Ectodermal cell (in vitro differentiated cells): ENCODE measurements at regions not wholly inside any gene's neighbourhood (a gene's known extent, or its start where the extent isn't known, plus 50 kb on each side); places are given as distances from the start of the nearest gene placed in this dataset.

ENCODE experiments used
- H3K27ac ChIP-seq: 2 replicates; pipeline ENCODE4 v1.7.0; 2013; ENCODE audit warnings: mild to moderate bottlenecking, low read depth, low read length; ENCODE audit not compliant: insufficient read depth, poor library complexity, severe bottlenecking
- H3K27me3 ChIP-seq: 2 replicates; pipeline ENCODE4 v1.7.0; 2013; ENCODE audit warnings: mild to moderate bottlenecking, low read length; ENCODE audit not compliant: insufficient read depth, control insufficient read depth, poor library complexity, severe bottlenecking
- H3K36me3 ChIP-seq: one replicate; pipeline ENCODE4 v1.7.0; 2013; ENCODE audit warnings: low read length; ENCODE audit not compliant: control insufficient read depth, insufficient read depth
- H3K4me1 ChIP-seq: one replicate; pipeline ENCODE4 v1.7.0; 2013; ENCODE audit warnings: low read length; ENCODE audit not compliant: control insufficient read depth, insufficient read depth
- H3K4me3 ChIP-seq: 2 replicates; pipeline ENCODE4 v1.7.0; 2013; ENCODE audit warnings: low read depth, low read length, control low read depth; ENCODE audit not compliant: insufficient read depth
- H3K9me3 ChIP-seq: 2 replicates; pipeline ENCODE4 v1.7.0; 2013; ENCODE audit warnings: mild to moderate bottlenecking, low read length, moderate library complexity; ENCODE audit not compliant: control insufficient read depth
- WGBS, 2 experiments: methylation state at CpG; one replicate each; pipeline ENCODE4 v1.1.7; 2013; ENCODE audit warnings: missing lambda C conversion rate in 2 of 2; 5-methylcytosine and 5-hydroxymethylcytosine counted together

DNA sequence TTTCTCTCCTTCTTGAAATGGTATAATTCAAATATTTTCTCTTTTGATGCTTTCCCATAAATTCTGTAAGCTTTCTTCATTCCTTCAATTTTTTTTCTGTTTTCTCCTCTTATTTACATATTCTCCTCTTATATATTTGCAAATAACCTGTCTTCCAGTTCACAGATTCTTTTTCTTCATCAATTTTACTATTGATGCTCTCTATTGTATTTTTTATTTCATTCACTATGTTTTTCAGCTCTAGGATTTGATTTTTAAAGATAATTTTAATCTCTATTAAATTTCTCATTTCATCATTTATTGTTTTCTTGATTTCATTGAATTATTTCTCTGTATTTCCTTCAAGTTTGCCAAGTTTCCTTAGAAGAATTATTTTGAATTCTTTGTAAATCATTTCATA is 54.0 kb upstream of the PRPS1L1 start:
- Histone ChIP-seq H3K27me3 (peaks cover 14% of the 10 kb centered on the region), H3K27ac (no peak overlapping the region), H3K4me1 (no peaks in the 10 kb centered on the region), H3K9me3 (no peaks in the 10 kb centered on the region), H3K4me3 (no peak overlapping the region), H3K36me3 (no peaks in the 10 kb centered on the region)

DNA sequence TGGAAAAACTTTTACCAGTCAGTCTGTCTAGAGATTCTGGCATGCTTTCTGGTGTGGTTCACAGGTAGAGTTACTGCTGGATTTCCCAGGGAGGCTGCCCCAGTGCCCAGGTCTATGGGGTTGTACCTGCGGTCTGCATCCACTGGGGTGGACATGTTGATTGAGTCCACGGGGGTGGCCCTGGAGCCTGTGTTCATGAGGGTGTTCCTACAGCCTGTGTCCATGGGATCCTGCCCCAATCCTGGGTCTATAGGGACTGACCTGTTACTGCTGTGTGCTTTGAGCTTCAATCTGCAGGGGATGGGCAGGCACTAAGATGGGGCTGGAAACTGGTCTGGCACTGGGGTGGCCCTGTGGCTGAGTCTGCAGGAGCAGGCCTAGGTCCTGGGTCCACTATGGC is 54.5 kb upstream of the PRPS1L1 start:
- 90 to 91% methylated on average over 2 of the region's 2 CpGs for WGBS, 2 experiments
- Histone ChIP-seq H3K9me3 (no peaks in the 10 kb centered on the region), H3K36me3 (no peaks in the 10 kb centered on the region), H3K27ac (no peak overlapping the region), H3K27me3 (peaks cover 19% of the 10 kb centered on the region), H3K4me1 (no peaks in the 10 kb centered on the region), H3K4me3 (no peak overlapping the region)

DNA sequence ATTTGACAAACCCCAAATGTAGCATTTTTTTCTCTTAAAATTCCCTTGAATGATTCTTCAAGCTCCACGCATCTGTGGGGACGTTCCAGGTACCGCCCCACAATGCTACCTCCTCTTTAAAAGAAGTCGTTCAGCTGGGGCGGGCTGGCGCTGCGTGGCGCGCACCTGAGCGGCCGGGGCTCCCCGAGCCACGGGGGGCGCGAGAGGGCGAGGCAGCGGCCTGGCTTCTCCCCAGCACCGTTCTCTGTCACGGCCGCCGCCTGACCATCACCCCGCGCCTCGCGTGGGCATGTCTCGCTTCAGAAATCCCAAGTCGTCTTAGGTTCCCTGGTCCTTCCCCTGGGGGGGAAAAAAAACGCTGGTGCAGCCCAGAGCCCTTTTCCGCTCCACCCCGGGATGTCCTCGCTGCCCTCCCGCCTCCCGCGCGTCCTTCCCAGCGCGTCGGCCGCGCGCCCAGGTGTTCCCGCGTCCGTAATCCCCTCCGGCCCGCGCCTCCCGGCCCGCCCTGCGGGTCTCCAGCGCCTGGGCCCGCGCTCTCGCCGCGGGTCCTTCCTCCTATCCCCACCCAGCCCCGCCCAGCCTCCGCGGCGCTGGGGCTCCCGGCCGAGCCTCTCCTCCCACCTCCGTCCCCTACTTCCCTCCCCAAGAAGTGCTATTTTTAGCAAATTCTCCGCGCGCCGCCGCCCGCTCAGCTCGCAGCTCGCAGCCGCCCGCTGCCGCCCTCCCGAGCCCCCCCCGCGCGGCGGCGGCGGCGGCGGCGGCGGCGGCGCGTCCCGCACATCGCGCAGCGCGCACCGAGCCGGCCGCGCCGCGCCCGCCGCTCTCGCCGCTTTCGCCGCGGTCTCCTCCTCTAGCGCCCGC is 58.7 kb upstream of the PRPS1L1 start:
- H3K4me3 ChIP-seq, result peak overlapping the region; percentile 59
- no peaks in the 10 kb centered on the region for H3K36me3 ChIP-seq
- peaks cover 7% of the 10 kb centered on the region for H3K4me1 ChIP-seq
- H3K27me3 ChIP-seq, result peaks cover 40% of the 10 kb centered on the region
- no peak overlapping the region for H3K27ac ChIP-seq
- H3K9me3 ChIP-seq, result no peaks in the 10 kb centered on the region
- WGBS, 2 experiments, result 0 to 1% methylated on average over 108 of the region's 108 CpGs

- peaks cover 40% of the 10 kb centered on the region for H3K27me3 ChIP-seq
- no peaks in the 10 kb centered on the region for H3K36me3 ChIP-seq
- 1% methylated on average over 38 of the region's 38 CpGs for WGBS, 2 experiments
- no peaks in the 10 kb centered on the region for H3K9me3 ChIP-seq
- no peak overlapping the region for H3K27ac ChIP-seq
- H3K4me1 ChIP-seq, result peaks cover 7% of the 10 kb centered on the region
- peak overlapping the region; percentile 59 for H3K4me3 ChIP-seq
Measured at GRCh38 chr7:18087026-18087686, 59.5 kb upstream of the PRPS1L1 start.

- peaks cover 7% of the 10 kb centered on the region for H3K4me1 ChIP-seq
- H3K9me3 ChIP-seq, result no peaks in the 10 kb centered on the region
- H3K27me3 ChIP-seq, result peaks cover 40% of the 10 kb centered on the region
- peak overlapping the region; percentile 59 for H3K4me3 ChIP-seq
- H3K27ac ChIP-seq, result no peak overlapping the region
- H3K36me3 ChIP-seq, result no peaks in the 10 kb centered on the region
- 5% methylated on average over 14 of the region's 14 CpGs for WGBS, 2 experiments
Measured at GRCh38 chr7:18087687-18088078, 60.0 kb upstream of the PRPS1L1 start.

GRCh38 chr7:18096087-18096486 is 68.4 kb upstream of the PRPS1L1 start:
- Histone ChIP-seq H3K9me3 (no peaks in the 10 kb centered on the region), H3K27ac (no peak overlapping the region), H3K27me3 (no peaks in the 10 kb centered on the region), H3K36me3 (no peaks in the 10 kb centered on the region), H3K4me3 (no peak overlapping the region), H3K4me1 (no peaks in the 10 kb centered on the region)
- WGBS, 2 experiments, result 93 to 100% methylated on average over 1 of the region's 2 CpGs

DNA sequence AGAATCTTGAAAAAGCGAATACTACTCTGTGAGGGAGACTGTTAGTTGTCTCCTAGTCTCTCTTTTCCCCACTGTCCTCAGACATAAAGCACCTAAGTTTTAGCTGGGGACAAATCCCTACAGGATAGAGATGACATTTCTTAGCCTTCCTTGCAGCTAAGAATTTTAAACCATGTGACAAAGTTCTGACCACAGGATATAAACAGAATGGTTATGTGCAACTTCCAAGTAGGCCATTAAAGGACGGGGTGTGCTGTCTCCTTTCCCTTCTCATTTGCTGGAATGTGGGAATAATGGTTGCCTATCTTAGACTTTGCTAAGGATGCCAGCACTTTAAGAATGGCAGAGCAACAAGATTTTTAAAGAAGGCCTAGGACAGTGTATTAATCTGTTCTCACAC is 74.9 kb upstream of the PRPS1L1 start:
- H3K9me3 ChIP-seq, result no peaks in the 10 kb centered on the region
- H3K27ac ChIP-seq, result no peak overlapping the region
- no peak overlapping the region for H3K4me3 ChIP-seq
- no peaks in the 10 kb centered on the region for H3K36me3 ChIP-seq
- no peaks in the 10 kb centered on the region for H3K27me3 ChIP-seq
- WGBS, 2 experiments, result 98 to 100% methylated on average over 2 of the region's 2 CpGs
- no peaks in the 10 kb centered on the region for H3K4me1 ChIP-seq

GRCh38 chr7:18103436-18104218 is 76.0 kb upstream of the PRPS1L1 start:
- H3K36me3 ChIP-seq, result no peaks in the 10 kb centered on the region
- H3K27ac ChIP-seq, result no peak overlapping the region
- no peaks in the 10 kb centered on the region for H3K27me3 ChIP-seq
- H3K4me1 ChIP-seq, result no peaks in the 10 kb centered on the region
- WGBS, 2 experiments, result 92 to 96% methylated on average over 13 to 15 of the region's 15 CpGs
- no peak overlapping the region for H3K4me3 ChIP-seq
- no peaks in the 10 kb centered on the region for H3K9me3 ChIP-seq

DNA sequence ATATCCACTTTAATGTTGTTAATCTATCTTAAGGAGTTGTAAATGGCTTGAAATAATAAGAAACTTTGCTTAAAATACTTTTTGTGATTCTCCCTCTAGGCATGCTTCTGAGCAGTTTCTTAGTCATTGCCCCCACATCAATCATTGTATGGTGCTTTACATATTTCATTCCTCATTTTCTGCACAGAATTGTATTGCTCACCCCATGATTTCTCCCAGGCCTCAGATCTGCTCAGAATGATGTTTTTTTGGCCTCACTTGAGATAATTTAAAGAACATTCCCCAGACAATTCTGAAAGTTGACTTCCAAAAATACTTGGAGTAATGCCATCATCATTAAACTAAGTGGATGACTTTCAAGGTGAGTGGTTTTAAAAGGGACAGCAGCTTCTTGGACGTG is 82.1 kb upstream of the PRPS1L1 start:
- H3K27me3 ChIP-seq, result no peaks in the 10 kb centered on the region
- no peaks in the 10 kb centered on the region for H3K4me1 ChIP-seq
- no peaks in the 10 kb centered on the region for H3K9me3 ChIP-seq
- H3K36me3 ChIP-seq, result no peaks in the 10 kb centered on the region
- WGBS, 2 experiments, result 89 to 97% methylated on average over 1 of the region's 1 CpG
- H3K27ac ChIP-seq, result no peak overlapping the region
- H3K4me3 ChIP-seq, result no peak overlapping the region

DNA sequence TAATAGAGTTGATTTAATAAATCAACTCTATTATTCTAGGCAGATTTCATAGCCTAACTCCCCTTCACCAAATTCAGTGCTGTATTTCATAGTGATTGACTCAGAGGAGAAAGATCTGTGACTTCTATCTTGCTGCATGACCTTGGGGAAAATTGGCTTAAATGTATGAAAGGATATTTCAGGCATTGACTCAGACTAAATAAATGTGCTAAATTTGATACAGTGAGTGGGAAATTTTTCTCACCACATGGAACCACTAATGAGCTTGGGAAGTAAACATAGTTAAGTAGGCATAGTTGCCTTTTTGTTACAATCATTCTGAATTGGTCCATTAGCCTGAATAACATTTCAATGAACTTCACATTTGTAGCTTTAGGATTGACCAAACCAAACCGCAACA is 89.0 kb upstream of the PRPS1L1 start:
- 100% methylated on average over 1 of the region's 1 CpG for WGBS, 2 experiments
- Histone ChIP-seq H3K36me3 (no peaks in the 10 kb centered on the region), H3K4me3 (no peak overlapping the region), H3K4me1 (no peaks in the 10 kb centered on the region), H3K27me3 (no peaks in the 10 kb centered on the region), H3K27ac (no peak overlapping the region), H3K9me3 (no peaks in the 10 kb centered on the region)
